GM12878 (cell line): ENCODE measurements at regions not wholly inside any gene's neighbourhood (a gene's known extent, or its start where the extent isn't known, plus 50 kb on each side); places are given as distances from the start of the nearest gene placed in this dataset.

ENCODE experiments used
- ATAC-seq: fragments of 200-7000 bp; cut with Tn5 transposase; 3 replicates; pipeline ENCODE4 v1.9.1; 2020; ENCODE audit warnings: mild to moderate bottlenecking, moderate library complexity
- BruUV-seq: library from RNA; stranded (reverse); fragments of 400-500 nt; replicated peaks from 2 replicates; lab custom pipeline; 2021; lab: Mats Ljungman, UMichigan
- CTCF ChIA-PET: fragments of 300-600 bp; sonication (Branson Sonifier 250); formaldehyde crosslinking; extraction: SDS; loops from one replicate; lab custom pipeline; 2021; ENCODE audit warnings: inconsistent platforms; lab: Yijun Ruan, JAX
- POLR2A ChIA-PET: fragments of 350-600 bp; formaldehyde crosslinking; extraction: SDS; loops from one replicate; lab custom pipeline; 2021; ENCODE audit warnings: inconsistent platforms; lab: Charles Lee
- RAD21 ChIA-PET: fragments of 300-600 bp; sonication (Branson Sonifier 250); formaldehyde crosslinking; loops from one replicate; lab custom pipeline; 2023; ENCODE audit warnings: antibody characterized with exemption; ENCODE audit not compliant: unreplicated experiment; lab: Charles Lee
- SMC1A ChIA-PET: fragments of 300-600 bp; sonication (Branson Sonifier 250); formaldehyde crosslinking; loops from one replicate; lab custom pipeline; 2023; ENCODE audit not compliant: unreplicated experiment, uncharacterized antibody; lab: Charles Lee
- DNase-seq: peaks from one replicate; pipeline ENCODE4 v3.0.0-alpha.2; 2011; ENCODE audit warnings: low read depth, low spot score
- FAIRE-seq: peaks from 3 replicates; lab custom pipeline; 2011; peaks lifted over from hg19 to GRCh38; lab: Jason Lieb, UNC
- H2AFZ ChIP-seq: 2 replicates; pipeline ENCODE4 v1.6.0; 2011; ENCODE audit warnings: low read depth, low read length, control low read depth; ENCODE audit not compliant: control insufficient read depth
- H3K27ac ChIP-seq: 2 replicates; pipeline ENCODE4 v1.5.1; 2011; ENCODE audit warnings: control low read depth; ENCODE audit not compliant: control insufficient read depth, insufficient read depth
- H3K27me3 ChIP-seq, 2 experiments: replicated peaks in 1 of 2; 2 replicates each; pipeline versions ENCODE4 v1.6.0 to v1.6.1; 2011; ENCODE audit warnings: low read length in 1 of 2; ENCODE audit not compliant: control insufficient read depth in 2 of 2, insufficient read depth in 2 of 2
- H3K36me3 ChIP-seq, 2 experiments: 2 replicates each; pipeline ENCODE4 v1.5.1; 2011; ENCODE audit warnings: low read length in 1 of 2; ENCODE audit not compliant: control insufficient read depth in 2 of 2, insufficient read depth in 2 of 2
- H3K4me1 ChIP-seq: 2 replicates; pipeline ENCODE4 v1.6.1; 2011; ENCODE audit warnings: mild to moderate bottlenecking, low read length, moderate library complexity, mixed read lengths; ENCODE audit not compliant: control insufficient read depth, insufficient read depth
- H3K4me2 ChIP-seq: 2 replicates; pipeline ENCODE4 v1.6.0; 2011; ENCODE audit warnings: control low read depth; ENCODE audit not compliant: control insufficient read depth, insufficient read depth
- H3K4me3 ChIP-seq: fragments of 200-600 bp; sonication (generic); 2 replicates; pipeline ENCODE4 v1.5.1; 2016
- H3K79me2 ChIP-seq: 2 replicates; pipeline ENCODE4 v1.6.0; 2011; ENCODE audit warnings: low read length; ENCODE audit not compliant: control insufficient read depth, insufficient read depth
- H3K9ac ChIP-seq: 2 replicates; pipeline ENCODE4 v1.8.0; 2011; ENCODE audit warnings: low read length, control low read depth, mixed read lengths; ENCODE audit not compliant: control insufficient read depth, insufficient read depth
- H3K9me3 ChIP-seq: replicated peaks from 3 replicates; pipeline ENCODE4 v1.5.1; 2011; ENCODE audit warnings: mild to moderate bottlenecking, low read length; ENCODE audit not compliant: control insufficient read depth, insufficient read depth
- H4K20me1 ChIP-seq: 2 replicates; pipeline ENCODE4 v1.6.0; 2011; ENCODE audit not compliant: control insufficient read depth, insufficient read depth
- CBFB ChIP-seq: IDR thresholded peaks from 2 replicates; pipeline ENCODE4 v1.6.1; 2016; ENCODE audit warnings: antibody characterized with exemption, low read depth
- CHD1 ChIP-seq: IDR thresholded peaks from 2 replicates; pipeline ENCODE4 v1.6.1; 2012; ENCODE audit warnings: low read depth, low read length, improper control_type of control experiment
- MEF2A ChIP-seq: IDR thresholded peaks from 2 replicates; pipeline ENCODE4 v1.6.1; 2011; ENCODE audit warnings: low read depth, mild to moderate bottlenecking, low read length, moderate library complexity; ENCODE audit not compliant: insufficient read depth
- MYB ChIP-seq: fragments of 150-350 bp; IDR thresholded peaks from 2 replicates; pipeline ENCODE4 v1.6.1; 2014; ENCODE audit warnings: mild to moderate bottlenecking, low read depth, low read length, borderline replicate concordance
- NR2F1 ChIP-seq: fragments of 450-650 bp; conservative IDR thresholded peaks from 2 replicates; pipeline ENCODE4 v1.6.1; 2017; ENCODE audit warnings: mild to moderate bottlenecking
- SP1 ChIP-seq: IDR thresholded peaks from one replicate; pipeline ENCODE4 v1.6.1; 2011; ENCODE audit warnings: low read depth, low read length
- STAT3 ChIP-seq: IDR thresholded peaks from 2 replicates; pipeline ENCODE4 v1.6.1; 2011; ENCODE audit warnings: low read depth, low read length, improper control_type of control experiment
- SUPT20H ChIP-seq: IDR thresholded peaks from 2 replicates; pipeline ENCODE4 v1.6.1; 2011; ENCODE audit warnings: low read depth, mild to moderate bottlenecking, low read length, moderate library complexity, borderline replicate concordance; ENCODE audit not compliant: control insufficient read depth
- ZZZ3 ChIP-seq: IDR thresholded peaks from 2 replicates; pipeline ENCODE4 v1.6.1; 2011; ENCODE audit warnings: low read depth; ENCODE audit not compliant: control insufficient read depth, insufficient read length
- WGBS: methylation state at CpG from one replicate; pipeline ENCODE4 v1.1.6; 2016; ENCODE audit warnings: low lambda C conversion rate; ENCODE audit not compliant: insufficient replicate concordance, insufficient coverage; ENCODE audit errors: missing lambda C conversion rate; 5-methylcytosine and 5-hydroxymethylcytosine counted together
- in situ Hi-C: fragments of 300-500 bp; cut with MboI; formaldehyde crosslinking; loops from 9 replicates; pipeline ENCODE4 v1.14.3; 2018; ENCODE audit warnings: mixed read lengths
- intact Hi-C: fragments of 100-400 bp; cut with micrococcal nuclease; formaldehyde crosslinking; loops from one replicate; pipeline ENCODE4 v1.14.2; 2022; ENCODE audit not compliant: unreplicated experiment
- TF ChIP-seq, protein P1 (sequence below): fragments of 450-650 bp; IDR thresholded peaks from 2 replicates; pipeline ENCODE4 v1.6.1; 2017; ENCODE audit warnings: mild to moderate bottlenecking
- TF ChIP-seq, protein P2 (sequence below): fragments of 450-650 bp; IDR thresholded peaks from 2 replicates; pipeline ENCODE4 v1.6.1; 2016; ENCODE audit warnings: mild to moderate bottlenecking, moderate library complexity, borderline replicate concordance

DNA sequence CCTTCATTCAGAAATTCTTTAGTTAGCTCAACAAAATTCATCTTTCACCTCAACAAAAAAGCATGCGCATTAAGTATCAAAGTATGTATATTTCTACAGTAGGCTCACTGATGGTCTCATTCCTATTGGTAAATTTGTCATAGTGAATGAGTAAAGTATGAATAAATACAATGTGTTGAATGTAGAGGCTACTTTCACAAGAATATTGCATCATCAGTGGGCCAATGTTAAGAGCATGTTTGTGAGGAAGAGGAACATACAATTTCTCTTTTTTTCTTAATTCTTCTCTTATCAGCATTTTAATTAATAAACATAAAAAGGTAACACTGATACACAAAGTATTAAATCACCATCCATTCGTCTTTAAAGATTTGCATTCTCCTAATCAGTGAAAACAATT lies 505.1 kb downstream of the CETN3 start:
- no peak overlapping the region for H3K27ac ChIP-seq
- ChIA-PET CTCF (no interaction called here), RAD21 (no interaction called here), SMC1A (interaction anchor here (0.7 to 0.8 kb wide), 2 partner anchors 269 to 422 kb away, joined by 3 read pairs; no protein-coding TSS in a partner anchor), POLR2A (no interaction called here)
- no peaks in the 10 kb centered on the region for H3K4me1 ChIP-seq
- H3K27me3 ChIP-seq: no peaks in the 10 kb centered on the region
- H3K4me3 ChIP-seq: no peak overlapping the region
- no peak for TF ChIP-seq MEF2A
- TF ChIP-seq NR2F1: no peak
- no peak for TF ChIP-seq STAT3
- TF ChIP-seq CBFB: no peak
- TF ChIP-seq, protein P1, sequence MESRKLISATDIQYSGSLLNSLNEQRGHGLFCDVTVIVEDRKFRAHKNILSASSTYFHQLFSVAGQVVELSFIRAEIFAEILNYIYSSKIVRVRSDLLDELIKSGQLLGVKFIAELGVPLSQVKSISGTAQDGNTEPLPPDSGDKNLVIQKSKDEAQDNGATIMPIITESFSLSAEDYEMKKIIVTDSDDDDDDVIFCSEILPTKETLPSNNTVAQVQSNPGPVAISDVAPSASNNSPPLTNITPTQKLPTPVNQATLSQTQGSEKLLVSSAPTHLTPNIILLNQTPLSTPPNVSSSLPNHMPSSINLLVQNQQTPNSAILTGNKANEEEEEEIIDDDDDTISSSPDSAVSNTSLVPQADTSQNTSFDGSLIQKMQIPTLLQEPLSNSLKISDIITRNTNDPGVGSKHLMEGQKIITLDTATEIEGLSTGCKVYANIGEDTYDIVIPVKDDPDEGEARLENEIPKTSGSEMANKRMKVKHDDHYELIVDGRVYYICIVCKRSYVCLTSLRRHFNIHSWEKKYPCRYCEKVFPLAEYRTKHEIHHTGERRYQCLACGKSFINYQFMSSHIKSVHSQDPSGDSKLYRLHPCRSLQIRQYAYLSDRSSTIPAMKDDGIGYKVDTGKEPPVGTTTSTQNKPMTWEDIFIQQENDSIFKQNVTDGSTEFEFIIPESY: no peak
- TF ChIP-seq SP1: no peak
- in situ Hi-C loops (no loop called here), intact Hi-C loops (no loop called here)
- DNase-seq: no peak
- H3K9me3 ChIP-seq: no peaks in the 10 kb centered on the region; the same call in 2 of the 3 replicates
- BruUV-seq: no TSS peak
- 70% methylated on average over 2 of the region's 2 CpGs for WGBS
- no peak for ATAC-seq
- no peak overlapping the region for H3K4me2 ChIP-seq
- no peak for FAIRE-seq
- no peaks in the 10 kb centered on the region for H3K79me2 ChIP-seq
- no peak overlapping the region for H3K9ac ChIP-seq
- no peaks in the 10 kb centered on the region for H3K36me3 ChIP-seq
- H2AFZ ChIP-seq: no peak overlapping the region
- H4K20me1 ChIP-seq: no peaks in the 10 kb centered on the region

DNA sequence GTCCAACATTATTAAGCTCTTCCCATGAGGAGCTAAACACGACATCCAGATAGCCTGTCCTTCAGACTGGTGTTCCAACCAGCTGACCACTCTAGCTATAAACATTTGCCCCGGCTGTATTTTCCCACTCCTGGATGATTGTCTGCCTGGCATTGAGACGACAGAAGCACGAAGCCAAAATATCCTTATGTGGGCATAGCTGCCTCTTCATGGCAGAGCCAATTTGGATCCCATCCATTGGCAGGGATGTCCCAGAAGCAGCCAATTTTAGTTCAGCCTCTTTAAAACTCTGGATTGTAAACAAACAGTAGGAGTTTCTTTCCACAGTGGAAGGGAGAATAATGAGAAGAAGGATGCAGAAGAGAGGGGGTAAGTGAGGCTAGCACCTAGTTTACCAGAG lies 507.6 kb downstream of the CETN3 start:
- H3K9me3 ChIP-seq: no peaks in the 10 kb centered on the region; the same call in 2 of the 3 replicates
- ATAC-seq: no peak
- RAD21 ChIA-PET: interaction anchor here (1.2 to 1.4 kb wide), 2 partner anchors 28 to 1174 kb away, joined by 3 read pairs; no protein-coding TSS in a partner anchor
- TF ChIP-seq SUPT20H (no peak), ZZZ3 (no peak), CHD1 (no peak), MYB (no peak)
- TF ChIP-seq, protein P2, sequence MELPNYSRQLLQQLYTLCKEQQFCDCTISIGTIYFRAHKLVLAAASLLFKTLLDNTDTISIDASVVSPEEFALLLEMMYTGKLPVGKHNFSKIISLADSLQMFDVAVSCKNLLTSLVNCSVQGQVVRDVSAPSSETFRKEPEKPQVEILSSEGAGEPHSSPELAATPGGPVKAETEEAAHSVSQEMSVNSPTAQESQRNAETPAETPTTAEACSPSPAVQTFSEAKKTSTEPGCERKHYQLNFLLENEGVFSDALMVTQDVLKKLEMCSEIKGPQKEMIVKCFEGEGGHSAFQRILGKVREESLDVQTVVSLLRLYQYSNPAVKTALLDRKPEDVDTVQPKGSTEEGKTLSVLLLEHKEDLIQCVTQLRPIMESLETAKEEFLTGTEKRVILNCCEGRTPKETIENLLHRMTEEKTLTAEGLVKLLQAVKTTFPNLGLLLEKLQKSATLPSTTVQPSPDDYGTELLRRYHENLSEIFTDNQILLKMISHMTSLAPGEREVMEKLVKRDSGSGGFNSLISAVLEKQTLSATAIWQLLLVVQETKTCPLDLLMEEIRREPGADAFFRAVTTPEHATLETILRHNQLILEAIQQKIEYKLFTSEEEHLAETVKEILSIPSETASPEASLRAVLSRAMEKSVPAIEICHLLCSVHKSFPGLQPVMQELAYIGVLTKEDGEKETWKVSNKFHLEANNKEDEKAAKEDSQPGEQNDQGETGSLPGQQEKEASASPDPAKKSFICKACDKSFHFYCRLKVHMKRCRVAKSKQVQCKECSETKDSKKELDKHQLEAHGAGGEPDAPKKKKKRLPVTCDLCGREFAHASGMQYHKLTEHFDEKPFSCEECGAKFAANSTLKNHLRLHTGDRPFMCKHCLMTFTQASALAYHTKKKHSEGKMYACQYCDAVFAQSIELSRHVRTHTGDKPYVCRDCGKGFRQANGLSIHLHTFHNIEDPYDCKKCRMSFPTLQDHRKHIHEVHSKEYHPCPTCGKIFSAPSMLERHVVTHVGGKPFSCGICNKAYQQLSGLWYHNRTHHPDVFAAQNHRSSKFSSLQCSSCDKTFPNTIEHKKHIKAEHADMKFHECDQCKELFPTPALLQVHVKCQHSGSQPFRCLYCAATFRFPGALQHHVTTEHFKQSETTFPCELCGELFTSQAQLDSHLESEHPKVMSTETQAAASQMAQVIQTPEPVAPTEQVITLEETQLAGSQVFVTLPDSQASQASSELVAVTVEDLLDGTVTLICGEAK: no peak
- TF ChIP-seq, all 136 proteins: peak for 0
- ChIA-PET POLR2A (interaction anchor here (0.6 kb wide), 1 partner anchor 922 kb away, joined by 3 read pairs; no protein-coding TSS in a partner anchor), CTCF (interaction anchor here (1.1 kb wide), 1 partner anchor 12 kb away, joined by 3 read pairs; no protein-coding TSS in a partner anchor), SMC1A (interaction anchor here (0.7 to 1.5 kb wide), 6 partner anchors 10 to 363 kb away, joined by 3 to 5 read pairs (median 3); no protein-coding TSS in a partner anchor)
- Histone ChIP-seq H3K4me2 (no peak overlapping the region), H3K36me3 (no peaks in the 10 kb centered on the region), H4K20me1 (no peaks in the 10 kb centered on the region), H3K27ac (no peak overlapping the region), H3K27me3 (no peaks in the 10 kb centered on the region), H3K4me3 (no peak overlapping the region), H3K9ac (no peak overlapping the region), H3K79me2 (no peaks in the 10 kb centered on the region), H2AFZ (no peak overlapping the region), H3K4me1 (no peaks in the 10 kb centered on the region)
- DNase-seq: no peak
- no peak for FAIRE-seq
- WGBS: 93% methylated on average over 4 of the region's 4 CpGs
- intact Hi-C loops (no loop called here), in situ Hi-C loops (no loop called here)
- no TSS peak for BruUV-seq
